HG03135 (cell line): ENCODE measurements at regions not wholly inside any gene's neighbourhood (a gene's known extent, or its start where the extent isn't known, plus 50 kb on each side); places are given as distances from the start of the nearest gene placed in this dataset.

Source experiments
- ATAC-seq: cut with Tn5 transposase; IDR thresholded peaks from one replicate; pipeline ENCODE4 v1.9.1; 2021; ENCODE audit warnings: mild to moderate bottlenecking, moderate library complexity; ENCODE audit not compliant: unreplicated experiment

DNA sequence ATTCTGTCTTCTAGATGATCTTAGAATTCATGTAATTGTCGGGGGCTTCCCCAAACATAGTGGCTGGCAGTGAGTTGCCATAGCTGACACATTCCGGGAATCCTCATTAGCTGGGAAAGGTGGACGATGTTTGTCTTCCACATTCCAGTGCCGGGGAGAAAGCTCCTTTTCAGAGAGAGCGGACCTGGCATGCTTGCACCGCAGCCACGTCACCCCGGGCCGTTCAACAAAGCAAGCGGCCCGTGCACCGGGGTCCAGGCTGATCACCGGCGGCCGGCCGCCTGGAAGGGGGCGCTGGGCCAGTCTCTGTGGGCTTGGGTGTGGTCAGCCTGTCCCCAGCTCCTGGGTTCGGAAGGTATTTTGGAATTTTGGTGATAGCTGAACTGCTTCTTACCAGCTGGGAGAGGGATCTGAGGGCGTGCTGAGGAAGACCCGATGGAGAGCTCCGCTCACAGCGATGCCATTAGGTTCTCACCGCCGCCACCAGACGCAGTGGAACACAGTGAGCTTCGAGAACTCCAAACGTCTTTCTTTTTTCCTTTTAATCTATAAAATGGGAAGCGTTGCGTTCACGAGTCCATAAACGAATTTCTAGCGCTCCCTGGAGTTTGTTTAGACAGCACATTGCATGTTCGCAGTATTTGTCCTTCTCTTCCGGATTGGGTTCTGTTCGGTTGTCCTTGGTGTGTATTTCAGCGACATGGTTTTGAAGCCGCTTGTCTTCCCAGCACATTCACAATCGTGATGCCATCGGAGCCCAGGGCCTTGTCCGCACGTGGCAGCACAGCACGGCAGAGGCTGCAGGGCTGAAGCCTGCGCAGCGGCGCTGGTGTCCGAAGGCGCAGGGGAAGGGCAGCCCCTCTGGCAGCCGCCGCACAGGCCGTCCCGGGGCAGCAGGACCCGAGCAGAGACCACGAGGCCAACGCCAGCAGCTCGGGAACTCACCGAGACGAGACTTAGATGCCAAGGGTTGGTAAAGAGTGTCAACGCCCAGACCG, 557.6 kb downstream of the QKI start:
- no peak for ATAC-seq

DNA sequence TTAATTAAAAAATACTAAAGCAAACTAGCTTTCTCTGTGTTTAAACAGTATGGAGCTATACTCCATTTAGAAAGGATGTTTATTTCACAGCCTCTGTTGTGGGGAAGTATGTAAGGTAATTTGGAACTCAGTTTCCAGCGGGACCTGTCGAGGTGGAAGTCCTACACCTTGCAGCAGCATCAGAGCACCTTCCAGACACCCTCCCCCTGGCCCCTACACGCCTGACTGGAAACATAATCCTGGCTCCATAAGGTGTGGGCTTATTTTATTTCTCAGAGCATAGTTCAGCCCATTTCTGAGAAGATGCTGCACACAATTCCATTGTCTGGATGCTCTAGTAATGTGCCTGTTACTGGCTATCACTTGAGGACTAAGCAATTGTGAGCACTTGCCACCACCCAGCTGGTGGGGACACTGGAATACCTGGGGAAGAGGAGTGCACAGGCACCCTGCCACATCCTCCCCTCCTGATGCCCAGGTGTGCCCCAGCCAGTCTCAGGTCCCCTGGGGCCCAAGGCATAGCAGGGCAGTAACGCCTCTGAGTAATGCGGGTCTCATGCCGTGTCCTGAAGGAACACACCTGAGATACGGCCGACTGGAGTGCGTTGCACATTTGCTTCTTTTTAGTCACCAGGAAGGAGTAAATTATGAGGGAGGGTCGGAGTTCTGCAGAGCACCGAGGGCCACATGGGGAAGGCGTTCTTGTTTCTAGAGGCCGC, 556.5 kb downstream of the QKI start:
- no peak for ATAC-seq

DNA sequence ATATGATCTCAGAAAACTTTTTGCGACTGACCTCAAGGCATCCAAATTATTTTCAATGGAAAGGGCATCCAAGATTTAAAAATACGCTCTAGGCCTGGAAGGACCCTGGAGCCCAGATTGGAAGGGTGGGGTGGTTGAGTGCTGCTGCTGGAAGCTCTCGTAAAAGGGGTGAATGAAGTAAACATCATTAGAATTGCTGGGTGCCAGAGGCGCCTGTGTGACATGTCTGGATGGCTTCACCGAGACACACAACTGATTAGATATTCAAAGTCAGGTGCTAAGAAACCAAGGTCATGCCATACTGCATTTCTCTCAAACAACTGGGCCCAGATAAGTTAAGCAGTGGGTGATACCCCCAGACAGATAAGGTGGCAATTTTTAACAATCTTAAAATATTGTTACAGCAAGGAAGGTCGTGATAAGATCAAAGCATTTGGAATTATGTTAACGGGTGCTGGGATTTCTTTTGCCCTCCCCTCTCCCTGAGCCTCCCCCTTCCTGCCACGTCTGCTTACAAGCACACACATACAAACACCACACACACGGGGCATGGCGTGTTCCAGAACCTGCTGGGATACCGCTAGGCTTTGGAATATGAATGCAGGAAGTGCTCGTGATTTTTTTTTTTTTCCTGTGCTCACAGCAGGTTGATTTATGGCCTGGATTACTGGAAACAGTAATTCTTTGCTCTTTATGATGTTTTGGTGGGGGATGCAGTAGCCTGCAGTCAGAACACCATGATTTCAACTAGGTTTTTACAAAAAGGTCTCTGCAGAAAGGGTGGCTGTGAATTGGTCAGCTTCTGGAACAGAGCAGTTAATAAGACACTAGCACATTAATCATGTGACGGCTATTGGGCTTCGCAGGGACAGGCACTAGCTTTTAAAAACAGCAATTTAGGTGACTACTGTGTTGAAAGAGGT, 551.2 kb downstream of the QKI start:
- no peak for ATAC-seq

DNA sequence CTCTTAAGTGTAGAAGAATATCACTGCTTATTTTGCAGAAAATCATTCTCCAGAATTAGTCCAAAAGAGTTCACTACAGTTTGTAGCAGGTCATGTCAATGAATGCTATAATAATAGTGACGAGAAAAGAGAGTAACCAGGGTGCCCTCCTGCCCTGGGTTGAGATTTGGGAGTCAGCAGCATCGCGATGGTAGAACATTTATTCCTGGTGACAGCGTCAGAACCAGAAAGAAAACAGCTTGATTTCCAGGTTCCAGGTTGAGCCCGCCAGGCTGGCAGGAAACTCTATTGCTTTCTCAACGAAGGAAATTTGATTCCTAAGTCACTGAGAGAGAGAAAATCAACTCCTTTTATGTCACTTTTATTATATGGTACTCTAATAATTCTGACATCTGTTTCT, 550.3 kb downstream of the QKI start:
- no peak for ATAC-seq

DNA sequence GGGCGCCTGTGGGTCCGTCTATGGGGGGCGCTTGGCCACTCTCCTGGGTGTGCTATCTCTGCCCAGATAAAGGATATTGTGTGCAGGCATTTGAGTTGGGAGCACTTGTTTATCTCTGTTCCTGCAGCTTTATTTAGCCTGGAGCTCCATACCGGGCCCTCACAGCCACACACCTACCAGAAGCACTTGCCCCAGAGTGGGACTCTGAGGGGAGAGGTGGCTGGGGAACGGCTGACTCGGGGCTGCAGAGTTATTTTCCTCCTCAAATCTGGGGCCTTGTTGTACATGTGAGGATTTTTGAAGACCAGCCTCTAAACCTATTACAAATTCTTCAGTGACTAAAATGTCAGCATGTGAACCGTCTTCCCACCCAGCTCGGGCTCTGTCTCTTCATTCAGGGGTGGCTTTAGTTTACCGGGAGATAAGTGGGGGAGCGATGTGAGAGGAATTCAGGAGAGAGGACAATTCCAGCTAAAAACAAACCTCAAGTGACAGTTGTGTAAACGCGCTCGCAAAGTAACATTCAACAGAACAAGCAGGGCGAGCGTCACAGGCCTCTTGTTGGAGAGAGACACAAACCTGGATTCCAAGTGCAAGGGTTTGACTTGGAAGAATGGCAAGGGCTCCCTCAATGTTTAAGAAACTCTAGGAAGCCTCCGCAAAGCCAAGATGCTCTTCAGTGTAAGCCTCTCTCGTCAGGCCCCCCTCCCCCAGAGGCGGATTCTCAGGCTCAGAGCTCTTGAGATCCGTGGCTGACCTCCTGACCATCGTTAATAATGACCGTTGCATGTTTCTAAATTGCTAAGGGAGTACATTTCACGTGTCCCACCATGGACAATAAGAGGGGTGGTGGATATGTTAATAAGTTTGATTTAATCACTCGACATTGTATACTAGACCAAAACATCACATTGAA, 548.9 kb downstream of the QKI start:
- no peak for ATAC-seq

DNA sequence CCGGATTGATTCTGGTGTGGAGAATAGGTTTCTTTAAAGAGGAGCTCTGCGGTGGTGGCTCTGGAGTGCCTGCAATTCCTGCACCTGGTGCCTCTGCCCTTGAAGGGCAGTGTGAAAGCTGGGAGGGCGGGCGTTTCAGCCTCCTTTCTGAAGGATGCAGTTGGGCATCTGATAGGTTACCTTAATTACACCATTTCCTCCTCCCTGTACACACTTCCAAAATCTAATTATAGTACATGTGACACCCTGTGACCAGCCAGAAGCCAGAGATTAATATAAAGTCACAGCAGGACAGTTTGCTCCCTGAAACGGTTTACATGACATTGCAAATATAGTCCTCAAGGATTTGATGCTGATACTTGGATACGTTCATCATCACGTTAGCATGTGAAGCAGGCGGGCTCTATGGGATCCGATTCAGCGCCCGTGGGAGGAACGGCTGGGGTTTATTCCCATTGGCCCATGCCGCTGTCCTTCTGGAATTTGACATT, 548.2 kb downstream of the QKI start:
- no peak for ATAC-seq

DNA sequence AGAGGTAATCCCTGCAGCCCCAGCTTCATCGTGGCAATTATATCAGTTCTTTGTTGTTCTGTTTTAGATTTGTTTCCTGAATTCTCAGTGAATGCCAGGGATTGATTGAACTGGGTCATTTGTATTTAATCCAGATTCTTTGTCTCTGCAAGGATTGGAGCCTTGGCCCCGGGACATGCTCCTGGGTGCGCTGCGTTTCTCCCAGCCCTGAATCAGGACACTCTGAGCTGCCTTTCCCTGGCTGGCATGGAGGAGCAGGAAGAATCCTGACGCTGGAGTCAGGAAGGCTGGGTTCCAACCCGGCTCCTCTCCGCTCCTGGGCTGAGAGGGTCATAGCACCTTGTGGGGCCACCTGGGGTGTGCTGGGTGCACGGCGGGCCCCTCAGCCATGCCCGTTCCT, 545.6 kb downstream of the QKI start:
- ATAC-seq: no peak

DNA sequence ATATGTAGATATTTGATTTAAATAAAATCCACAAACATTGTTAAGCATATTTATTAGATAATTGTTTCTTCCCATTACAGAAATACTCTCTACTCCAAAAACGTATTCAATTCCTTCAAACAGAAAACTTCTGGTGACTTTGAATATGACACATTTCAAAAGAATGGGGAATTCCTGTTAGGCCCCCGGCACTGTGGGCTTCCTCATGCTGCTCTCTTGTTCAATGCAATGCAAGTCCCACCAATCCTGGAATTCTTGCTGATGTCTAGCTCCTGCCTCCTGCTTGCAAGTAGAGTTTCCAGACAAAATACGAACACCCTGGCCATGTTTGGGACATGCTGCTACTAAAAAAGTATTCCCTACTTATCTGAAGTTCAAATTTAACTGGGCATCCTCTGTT, 544.1 kb downstream of the QKI start:
- no peak for ATAC-seq

DNA sequence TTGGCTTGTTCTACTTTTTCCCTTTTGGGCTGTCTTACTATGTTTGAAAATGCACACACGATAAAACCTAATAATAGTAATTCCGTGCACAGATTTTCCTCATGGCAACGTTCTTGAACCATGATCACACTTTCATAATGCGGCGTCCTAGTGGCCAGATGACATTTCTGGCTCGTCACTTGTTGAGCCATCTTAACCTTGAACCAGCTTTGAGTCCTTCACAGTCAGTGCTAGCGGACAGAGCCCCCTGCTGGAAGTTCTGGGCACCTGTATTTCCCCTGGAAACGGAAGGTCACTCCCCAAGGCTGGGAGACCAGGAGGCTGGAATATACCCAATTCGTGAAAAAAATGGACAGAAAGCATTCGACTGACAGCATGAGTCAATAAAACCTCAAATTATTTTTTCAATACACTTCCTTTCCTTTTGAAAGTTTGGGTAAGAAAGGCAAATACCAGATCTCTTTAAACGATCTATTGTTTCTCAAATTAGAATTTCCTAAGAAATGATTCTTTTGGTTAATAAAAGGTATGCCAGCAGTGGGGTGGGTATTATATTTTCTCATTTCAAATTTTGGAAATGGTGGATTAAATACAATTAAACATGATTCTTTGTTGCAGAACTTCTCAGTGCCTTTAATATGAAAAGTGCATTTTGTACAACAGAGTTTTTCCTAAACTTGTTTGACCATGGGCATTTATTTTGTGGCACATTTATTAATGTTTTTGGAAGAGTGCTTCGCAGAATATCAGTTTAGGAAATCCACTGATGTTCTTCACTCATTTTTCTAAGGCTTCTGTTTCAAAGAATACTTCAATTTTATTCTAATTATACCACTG, 542.3 kb downstream of the QKI start:
- ATAC-seq: peak; percentile 98

DNA sequence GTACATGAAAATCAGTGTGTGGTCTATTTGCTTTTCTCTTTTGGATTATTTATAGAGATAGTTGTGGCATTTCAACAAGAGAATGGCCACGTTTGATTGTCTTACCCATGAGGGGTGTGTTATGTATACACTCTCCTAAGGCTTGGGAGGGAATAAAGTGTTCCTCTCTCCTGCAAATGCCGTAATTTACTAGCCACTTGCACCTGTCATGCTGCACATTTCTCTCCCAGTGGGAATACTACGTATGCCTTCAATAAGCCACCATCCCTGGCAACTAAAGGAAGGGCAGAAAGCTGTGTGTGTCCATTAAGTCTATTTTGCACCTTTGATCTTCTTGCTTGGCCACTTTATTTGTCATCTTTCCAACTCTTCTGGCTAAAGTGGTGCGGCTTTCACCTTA, 541.2 kb downstream of the QKI start:
- ATAC-seq: no peak

DNA sequence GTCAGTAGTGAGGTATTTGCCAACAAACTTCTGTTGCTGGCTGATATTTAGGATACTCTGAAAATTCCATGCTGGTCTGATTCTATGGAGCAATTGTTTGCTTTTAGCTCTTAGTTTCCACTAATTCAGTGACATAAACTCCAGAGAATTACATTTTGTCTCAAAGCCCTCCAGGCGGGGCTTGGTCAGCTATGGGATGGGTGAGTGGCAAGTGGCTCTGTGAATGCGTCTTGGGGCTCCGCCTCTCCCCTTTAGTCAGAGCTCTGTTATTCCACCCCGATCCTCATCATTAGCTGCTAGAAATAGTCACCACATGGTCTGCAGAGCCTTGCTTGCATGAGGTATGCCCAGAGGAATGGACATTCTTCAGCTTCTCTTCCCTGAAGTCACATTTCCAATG, 540.6 kb downstream of the QKI start:
- no peak for ATAC-seq

DNA sequence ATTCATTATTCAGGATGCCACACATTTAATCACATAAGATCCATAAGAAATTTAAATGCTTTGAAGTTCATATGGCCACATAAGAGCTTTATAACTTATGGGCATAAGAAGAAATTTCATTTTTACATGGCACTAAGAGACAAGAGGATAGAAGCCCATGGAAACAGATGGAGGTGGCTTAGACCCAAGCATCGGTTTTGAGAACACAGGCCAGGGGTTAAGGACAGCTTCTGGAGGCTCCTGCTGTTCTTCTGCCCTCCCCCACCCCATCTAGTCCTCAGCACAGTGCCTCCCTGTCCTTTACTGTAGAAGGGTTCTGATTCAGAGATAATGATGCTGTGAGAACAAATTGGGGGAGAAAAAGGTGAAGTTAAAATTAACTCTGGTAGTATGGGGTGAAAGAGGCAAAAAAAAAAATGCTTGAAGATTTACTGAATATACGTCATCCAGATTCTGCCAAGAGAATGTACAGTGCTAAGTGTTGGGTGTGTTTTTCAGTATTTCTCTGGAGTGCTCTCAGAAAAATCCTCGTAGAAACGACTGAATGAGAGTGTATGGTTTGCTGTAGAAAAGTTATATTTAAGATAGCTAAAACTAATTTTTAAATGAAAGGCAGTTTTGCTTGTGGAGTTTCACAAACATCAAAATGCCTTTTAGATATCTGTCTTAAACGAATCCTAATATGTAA, 539.7 kb downstream of the QKI start:
- no peak for ATAC-seq

DNA sequence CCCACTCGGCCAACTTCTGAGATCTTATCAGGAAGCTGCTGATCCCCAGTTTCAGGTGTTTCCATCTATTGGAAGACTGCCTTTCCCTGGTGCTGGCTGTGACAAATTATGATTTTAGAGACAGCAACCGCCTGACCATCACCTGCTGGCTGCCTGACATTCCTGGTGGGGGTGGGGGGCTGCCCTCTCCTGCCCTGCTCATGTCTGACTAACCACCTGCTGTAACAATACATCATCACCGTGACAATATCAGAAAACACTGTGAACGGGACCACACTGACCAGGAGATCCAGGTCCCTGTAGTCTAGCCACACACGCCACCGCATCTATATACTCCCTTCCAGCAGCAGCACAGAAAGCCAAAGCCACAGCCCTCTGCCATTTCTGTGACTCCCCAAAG, 537.5 kb downstream of the QKI start:
- ATAC-seq: no peak

DNA sequence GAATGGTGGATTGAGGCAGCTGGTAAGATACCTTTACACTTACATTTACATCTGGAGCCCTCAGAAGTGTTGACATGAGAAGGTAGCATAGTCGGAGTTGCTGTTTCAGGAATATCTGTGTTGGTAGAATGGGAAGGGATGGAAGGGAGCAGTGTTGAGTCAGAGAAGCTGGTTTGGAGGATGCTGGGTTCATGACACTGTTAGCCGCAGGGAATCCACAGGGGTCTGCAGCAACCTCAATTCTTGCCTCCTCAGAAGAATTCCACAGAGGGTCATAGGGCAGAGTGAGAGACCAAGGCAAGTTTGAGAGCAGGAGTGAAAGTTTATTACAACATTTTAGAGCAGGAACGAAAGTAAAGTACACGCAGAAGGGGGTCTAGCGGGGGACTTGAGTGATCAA, 536.8 kb downstream of the QKI start:
- ATAC-seq: no peak

DNA sequence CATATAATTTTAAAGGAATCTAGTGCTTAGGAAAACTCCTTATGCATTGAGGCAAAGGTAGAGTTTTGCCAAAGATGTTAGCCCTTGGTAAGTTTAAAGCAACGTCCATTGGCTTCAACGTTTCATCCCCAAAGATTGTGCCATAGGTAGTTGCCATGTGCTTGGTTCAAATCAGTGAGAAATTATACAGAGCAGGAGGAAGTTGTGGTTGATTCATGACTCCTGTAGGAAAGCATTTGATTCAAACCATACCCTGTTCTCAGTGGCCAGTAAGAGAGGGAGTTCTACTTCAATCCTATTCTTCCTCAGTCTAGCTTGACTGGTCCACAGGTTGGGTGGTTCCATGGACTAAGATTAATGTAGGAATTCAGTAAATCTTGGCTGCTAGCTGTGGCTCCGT, 535.6 kb downstream of the QKI start:
- no peak for ATAC-seq

DNA sequence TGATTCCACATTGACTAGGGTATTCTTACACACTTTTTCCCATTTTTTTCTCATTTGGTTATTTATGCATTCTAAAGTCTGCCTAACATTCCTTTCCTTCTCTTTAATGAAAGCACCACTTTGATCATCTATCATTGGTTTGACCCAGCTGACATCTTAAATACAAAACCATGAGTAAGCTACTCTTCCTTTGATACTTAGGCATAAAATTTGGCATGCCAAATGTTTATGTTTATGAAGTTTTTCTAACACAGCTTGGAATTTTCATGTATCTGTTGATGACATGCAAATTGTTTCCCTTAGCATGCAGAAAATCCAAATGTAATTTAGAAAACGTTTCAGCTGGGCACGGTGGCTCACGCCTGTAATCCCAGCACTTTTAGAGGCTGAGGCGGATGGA, 534.9 kb downstream of the QKI start:
- ATAC-seq: no peak

DNA sequence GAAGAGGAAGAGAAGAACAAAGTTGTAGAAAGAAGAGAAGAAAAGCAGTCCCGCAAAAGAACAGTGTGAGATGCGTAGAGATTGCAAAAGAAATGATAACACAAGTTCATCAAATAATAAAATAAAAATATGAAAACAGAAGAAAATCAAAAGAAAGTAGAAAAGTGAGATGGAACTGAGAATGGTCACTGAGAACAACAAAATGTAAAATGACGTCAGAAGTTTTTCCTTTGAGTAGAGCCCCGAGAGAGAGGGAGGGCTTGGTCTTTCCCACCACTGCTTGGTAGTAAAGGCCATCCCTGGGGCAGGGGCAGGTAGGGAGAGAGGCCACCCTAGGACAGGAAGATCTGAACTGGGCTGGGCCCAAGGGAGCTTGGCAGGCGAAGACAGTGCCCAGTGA, 533.7 kb downstream of the QKI start:
- ATAC-seq: no peak

DNA sequence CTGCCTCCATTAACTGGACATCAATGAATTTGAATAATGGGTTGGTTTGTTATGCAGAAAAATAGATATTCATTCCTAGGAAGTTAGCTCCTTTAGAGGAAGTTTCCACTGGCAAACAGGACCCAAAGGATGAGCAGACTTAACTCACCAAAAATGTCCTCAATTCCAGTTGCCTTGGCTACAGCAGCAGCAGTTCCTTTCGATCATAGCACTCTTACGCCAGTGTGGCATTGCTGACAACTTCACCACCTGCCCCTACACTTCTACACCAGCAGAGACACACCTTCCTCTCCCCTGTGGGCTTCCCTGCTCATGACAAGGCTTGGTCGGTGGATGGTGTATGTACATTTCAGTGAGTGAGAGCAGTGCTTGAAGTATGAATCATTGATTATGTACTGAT, 532.8 kb downstream of the QKI start:
- no peak for ATAC-seq
